GM19043 (cell line): ENCODE measurements at regions not wholly inside any gene's neighbourhood (a gene's known extent, or its start where the extent isn't known, plus 50 kb on each side); places are given as distances from the start of the nearest gene placed in this dataset.

Experiments
- ATAC-seq: cut with Tn5 transposase; IDR thresholded peaks from one replicate; pipeline ENCODE4 v1.9.1; 2021; ENCODE audit warnings: low read depth; ENCODE audit not compliant: unreplicated experiment

DNA sequence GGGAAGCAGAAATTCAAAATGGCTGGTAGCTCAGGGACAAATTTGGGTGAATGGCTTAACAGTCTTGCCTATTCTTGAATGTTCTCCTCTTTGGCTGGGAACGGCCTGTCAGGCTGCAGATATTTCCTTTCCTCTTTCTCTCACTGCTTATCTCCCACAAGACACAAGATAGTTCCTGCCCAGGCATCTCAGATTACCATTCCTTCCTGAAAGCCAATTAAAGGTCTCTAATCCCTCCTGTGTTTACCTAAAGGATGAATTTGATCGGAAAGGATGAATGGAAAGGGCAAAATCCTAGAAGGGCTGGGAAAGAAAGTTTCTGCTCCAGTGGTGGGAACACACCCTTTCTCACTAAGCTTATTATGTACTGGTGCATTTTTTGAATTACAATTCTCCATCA, 95.9 kb upstream of the JAG1 start:
- no peak for ATAC-seq

DNA sequence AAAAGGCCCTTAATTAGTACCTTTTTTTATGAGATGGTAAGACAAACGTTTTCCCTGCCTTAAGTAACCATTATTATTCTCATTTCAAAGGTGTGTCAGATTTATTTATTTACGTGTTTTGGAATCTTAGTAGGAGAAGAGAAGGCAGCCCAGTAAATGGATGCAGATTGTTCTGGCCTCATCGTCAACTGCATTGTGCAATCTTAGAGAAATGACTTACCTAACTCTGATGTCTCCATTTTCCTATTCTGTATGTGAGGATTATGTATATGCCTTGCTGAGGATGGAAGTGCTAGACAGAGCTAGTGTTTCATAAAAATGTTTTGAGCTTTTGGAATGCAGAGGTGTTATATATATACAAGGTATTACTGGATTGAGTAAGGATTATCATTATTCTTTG, 97.0 kb upstream of the JAG1 start:
- ATAC-seq: no peak

DNA sequence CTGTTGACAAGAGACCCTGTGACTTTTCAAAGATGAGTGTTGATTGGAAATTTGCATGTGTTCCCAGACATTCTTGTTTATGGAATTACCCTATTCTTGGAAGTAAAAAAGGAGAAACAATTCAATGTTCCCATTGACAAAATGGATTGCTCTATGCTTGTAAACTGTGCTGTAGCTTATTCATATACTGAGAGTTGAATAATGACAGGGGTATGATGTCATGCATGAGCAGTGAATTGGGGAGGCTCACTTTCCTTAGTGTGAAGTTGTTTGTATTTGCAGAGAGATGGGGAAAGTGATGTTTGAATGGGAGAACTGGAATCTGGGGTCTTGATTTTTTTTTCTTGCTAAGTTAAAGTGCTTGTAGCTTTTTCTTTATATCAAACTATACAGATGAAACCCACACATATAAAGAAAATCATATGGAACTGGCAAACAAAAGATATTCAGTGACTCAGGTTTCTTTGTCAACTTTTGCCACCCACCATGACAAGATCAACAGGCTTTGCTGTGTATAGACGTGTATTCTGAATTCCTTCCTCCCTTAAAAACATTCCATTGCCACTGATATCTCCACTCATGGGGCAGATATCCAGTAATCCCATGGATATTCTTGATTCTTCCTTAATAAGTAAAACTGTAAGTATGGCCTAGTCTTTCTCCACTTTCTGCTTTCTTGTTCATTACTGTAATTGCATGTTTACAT, 97.8 kb upstream of the JAG1 start:
- ATAC-seq: no peak

DNA sequence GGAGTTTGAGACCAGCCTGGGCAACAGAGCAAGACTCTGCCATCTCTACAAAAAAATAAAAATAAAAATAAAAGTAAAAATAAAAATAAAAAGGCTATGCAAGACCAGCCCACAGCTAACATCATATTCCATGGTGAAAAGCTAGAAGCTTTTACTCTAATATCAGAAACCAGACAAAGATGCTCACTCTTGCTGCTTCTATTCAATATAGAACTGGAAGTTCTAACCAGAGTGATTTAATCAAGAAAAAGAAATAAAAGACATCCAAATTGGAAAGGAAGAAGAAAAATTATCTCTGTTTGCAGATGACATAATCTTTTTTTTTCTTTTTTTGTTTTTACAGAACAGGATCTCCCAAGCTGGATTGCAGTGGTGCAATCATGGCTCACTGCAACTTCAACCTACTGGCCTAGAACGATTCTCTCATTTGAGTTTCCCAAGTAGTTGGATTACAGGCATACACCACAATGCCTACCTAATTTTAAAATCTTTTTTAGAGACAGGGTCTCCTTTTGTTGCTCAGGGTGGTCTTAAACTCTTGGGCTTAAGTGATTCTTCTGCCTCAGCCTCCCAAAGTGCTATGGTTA, 100.7 kb upstream of the JAG1 start:
- ATAC-seq: no peak

DNA sequence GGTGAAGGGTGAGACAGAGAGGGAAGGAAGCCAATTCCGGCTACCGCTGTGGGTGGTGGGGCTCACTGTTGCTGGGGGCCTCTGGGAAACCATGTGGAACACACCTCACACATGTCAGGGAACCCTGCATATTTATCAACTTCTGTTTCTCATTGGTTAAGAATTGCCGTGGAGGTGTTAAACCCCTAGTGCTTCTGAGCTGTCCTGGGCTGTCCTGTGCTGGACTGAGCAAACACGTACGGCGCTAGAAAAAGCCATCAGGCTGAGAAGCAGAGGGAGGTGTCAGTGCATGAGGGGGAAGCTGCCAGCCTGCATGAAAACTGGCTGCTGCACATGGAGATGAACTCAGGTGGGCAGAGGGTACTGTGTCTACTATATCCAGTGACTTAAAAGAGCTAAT, 103.9 kb upstream of the JAG1 start:
- no peak for ATAC-seq

DNA sequence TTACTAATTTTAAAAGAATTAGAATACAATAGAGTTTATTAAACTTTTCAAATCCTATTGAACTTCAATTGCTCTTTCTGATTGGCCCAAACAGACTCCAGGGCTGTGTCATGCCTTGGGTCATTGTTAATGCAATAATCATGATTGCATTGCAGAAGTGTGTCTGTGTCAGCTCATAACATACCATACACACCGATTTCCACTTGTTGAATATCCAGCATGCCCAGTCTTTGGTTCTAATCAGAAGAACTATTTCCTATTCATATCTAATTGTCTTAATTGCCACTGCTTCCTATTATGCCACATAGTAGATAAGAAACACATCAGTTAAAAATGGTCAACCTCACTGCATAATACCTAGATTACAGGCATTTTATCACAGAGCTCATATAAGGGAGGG, 106.1 kb upstream of the JAG1 start:
- no peak for ATAC-seq

DNA sequence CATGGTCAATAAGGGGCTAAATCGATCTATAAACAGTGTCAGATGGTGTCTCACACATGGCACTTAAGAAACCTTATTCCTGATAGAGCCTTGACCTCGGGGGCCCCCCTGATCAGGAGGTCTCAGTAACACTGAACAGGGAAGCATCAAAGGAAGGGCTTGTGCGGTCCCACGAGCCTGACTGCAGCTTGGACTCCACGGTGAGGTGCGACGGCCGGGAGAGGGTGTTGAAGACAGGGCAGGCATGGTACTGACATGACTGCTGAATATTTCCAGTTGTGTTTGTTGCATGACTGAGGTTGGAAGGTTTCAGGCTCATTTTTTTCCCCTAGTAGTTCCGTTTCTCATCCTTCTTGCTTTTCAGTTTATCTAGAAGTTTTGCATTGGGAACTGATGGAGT, 107.1 kb upstream of the JAG1 start:
- ATAC-seq: no peak

DNA sequence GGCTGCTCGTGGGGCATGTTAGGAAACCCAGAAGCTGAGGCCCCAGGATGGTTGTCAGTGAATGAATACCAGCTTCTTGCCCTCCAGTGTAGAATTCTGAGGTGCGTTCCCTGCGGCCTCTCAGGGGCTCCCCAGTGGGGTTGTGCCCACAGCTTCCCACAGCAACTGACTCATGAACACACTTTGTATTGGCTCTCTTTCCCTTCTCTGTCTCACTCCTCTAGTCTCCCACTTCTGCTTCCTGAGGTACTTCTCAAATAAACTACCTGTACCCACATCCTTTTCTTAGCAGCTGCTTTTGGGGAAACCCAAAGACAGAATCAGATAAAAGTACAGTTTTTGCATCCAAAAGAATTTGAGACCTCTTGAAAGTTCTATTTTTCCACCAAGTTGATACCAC, 107.7 kb upstream of the JAG1 start:
- peak; percentile 55 for ATAC-seq

DNA sequence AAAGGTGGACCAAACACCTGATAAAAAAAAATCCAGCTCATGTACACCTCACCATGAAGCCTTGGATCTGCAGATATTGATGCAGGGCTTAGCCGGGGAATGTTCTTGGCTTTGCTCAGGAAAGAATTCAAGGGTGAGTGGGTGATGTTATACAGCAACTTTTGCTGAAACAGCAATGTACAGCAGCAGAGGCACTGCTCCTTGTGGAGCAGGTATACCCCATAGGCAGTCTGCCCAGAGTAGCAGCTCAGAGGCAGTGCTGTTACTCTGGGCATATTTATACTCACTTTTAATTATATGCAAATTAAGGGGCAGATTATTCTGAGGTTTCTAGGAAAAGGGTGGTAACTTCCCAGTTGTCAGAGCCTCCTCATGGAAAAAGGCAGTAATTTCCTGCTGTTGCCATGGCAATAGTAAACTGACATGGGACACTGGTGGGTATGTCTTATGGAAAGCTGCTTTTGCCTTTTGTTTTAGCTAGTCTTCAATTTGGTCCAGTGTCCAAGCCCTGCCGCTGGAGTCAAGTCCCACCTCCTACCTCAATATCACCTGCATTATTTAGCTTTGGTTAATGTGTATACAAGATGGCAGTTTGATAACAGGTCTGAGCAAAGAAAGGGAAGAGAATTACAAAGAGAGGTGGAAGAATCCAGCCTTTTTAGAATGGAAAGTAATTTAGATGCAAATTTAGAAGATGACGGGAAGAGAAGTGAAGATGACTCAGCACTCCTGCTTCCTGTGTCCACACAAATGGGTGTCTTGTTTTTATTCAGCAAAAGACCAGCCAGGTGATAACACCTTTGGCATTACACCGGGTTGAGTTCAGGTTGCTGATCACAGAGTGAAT, 110.1 kb upstream of the JAG1 start:
- ATAC-seq: no peak

DNA sequence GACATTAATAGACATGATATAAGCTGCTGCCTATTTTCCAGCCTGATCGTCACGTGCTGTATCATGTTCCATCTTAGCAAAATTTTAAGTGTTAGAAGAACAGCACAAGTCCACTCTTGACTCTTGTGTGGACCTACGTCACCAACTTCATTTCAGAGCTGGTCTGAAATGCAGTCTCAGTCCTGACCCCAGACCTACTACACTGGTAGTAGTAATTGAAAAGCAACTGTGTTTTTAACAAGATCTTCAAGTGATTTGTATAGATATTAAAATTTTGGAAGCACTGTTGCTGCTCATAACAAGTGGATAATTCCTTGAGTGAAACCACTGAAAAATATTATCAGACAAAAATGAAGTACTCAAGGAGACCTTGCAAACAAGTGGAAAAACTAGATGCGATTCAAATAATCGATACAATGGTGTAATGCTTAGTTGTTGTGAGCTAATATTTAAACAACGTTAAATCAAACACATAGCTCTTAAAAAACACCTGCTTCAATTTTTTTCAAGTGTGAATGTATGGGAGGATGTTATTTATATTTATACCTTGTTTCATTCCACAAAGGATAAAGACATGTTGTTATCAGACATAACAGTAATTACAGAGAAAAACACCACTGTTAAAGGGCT, 110.9 kb upstream of the JAG1 start:
- no peak for ATAC-seq

DNA sequence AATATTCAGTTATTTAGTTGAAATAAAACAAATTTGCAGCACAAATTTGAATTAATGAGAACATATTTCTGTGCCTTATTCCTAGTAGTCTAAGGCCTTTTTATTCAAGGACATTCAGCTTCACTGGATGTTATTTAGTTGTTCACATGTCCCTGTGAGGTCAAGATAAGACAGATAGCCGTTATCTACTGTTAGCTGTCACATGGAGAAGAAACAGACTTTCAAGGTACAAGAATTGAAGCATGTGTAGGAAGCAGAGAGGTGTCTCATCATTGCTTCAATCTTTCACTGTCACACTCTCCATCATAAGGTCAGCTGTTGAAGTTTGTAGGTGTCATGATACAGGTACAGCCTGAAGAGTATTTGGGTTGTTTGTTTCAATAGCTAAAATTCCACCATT, 112.9 kb upstream of the JAG1 start:
- no peak for ATAC-seq

DNA sequence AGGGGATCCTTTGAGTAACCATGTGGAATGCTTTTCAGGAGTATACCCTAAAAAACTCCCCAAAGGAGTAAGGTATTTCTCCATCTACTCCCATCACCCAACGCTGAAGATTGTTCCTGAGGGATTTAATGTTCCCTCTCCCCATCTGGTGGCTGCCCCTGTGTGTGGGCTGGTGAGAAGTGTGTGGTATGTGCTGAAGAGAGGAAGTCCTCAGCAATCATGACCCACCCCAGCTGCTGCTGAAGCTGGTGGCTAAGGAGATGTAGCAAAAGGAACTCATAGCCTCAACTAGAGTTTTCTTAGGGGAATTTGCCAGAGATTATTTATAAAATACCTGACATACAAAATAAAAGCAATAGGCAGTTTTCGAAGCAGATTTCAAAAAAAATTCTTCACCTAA, 114.3 kb upstream of the JAG1 start:
- ATAC-seq: no peak

DNA sequence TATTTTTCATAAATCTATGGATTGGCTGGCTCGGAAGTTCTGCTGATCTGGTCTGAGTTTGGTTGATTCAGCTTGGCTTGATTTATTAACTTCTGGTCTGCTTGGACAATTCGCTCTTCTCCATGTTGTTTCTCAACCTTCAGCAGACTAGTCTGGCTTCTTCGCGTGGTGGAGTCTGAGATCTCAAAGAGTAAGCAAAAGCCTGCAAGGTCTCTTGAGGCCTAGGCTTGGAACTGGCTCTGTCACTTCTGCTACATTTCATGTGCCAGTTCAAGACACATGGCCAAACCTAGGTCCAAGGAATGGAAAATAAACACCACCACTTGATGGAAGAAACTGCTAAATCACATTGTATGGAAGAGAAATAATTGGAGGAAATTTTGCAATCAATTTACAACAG, 115.1 kb upstream of the JAG1 start:
- ATAC-seq: no peak

DNA sequence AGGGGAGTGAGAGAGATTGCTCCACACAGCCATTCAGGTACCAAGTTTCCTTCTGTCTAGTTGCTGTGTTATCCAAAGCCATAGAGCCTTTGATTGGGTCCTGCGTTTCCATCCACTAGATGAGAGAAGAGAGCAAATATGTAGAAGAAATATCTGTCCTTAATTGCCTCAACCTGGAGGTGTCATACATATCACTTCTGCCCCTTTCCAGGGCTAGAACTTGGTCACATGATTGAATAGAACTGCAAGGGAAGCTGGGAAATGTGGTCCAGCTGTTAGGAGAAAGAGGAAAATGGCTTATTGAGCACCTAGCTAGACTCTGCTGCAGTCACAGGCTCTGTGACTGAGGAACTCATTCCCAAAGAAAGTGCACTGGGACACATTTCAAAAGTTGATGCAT, 115.6 kb upstream of the JAG1 start:
- no peak for ATAC-seq

DNA sequence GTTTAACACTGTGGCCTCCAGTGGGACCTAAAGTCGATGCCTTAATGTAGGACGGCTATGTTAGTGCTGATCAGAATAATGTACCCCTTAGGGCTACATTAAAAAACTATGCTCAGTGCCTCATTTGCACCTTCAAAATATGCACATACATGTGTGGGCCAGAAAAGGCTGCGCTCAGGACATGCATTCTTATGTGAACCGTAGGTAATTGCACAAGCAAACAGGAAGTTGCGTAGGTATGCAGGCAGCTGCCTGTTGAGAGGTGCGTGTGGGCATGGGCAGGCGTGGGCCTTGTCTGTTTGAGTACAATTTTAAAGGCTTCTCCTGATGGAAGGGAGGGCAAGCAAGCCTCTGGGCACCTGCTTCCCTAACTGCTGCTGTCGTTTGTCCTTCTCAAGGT, 116.2 kb upstream of the JAG1 start:
- no peak for ATAC-seq

DNA sequence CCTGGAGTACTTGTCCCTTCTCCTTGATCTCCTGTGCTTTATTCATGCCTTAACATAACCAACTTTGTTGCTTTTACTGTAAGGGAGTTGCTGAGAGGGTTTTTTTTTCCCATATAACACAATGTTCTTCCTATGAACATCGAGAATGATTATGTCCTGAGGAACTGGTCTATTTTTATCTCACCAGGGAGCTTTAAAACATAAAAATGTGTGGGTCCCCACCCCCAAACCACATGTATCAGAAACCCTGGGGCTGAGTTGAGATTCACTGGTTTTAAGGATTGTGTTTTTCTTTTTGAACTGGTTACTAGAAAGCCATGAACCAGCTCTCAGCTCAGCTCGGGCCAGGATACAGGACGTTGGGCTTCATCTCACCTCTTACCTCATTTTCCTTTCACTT, 118.5 kb upstream of the JAG1 start:
- no peak for ATAC-seq

DNA sequence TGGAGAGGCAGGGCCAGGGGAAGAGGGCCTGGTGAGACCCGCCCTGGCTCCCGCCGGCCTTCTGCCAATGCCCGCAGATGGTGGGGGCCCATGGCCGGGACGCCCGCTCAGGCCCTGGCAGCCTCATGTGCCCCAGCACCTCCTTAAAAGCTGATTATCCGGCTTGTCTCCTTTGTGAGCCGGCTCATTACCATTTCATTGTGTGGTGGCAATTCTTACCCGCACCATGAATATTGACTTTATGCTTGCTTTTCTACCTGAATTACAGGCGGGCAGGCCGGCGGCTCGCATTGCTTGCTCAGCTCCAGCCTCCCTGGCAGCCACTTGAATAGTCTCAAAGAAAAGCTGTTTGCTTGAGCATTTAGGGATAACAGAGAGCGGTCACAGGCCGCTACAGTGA, 120.0 kb upstream of the JAG1 start:
- ATAC-seq: no peak

DNA sequence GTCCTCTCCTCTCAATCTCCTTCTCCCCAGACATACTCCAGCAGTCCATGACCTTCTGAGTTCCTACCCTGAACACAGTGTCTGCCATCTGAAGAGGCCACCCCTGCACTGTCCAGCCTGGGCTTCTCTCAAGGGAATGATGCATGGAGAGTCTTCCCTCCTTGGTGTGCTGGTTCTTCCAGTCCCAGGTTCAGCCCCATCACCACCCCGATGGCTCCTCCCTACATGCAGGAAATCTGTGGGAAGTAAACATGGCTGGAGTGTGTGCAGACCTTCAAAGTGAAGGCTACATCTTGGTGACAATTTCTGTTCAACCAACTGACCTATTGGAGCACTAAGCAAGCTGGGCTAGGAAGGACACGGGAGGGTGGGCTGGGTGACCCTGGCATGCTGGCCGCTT, 121.0 kb upstream of the JAG1 start:
- no peak for ATAC-seq

DNA sequence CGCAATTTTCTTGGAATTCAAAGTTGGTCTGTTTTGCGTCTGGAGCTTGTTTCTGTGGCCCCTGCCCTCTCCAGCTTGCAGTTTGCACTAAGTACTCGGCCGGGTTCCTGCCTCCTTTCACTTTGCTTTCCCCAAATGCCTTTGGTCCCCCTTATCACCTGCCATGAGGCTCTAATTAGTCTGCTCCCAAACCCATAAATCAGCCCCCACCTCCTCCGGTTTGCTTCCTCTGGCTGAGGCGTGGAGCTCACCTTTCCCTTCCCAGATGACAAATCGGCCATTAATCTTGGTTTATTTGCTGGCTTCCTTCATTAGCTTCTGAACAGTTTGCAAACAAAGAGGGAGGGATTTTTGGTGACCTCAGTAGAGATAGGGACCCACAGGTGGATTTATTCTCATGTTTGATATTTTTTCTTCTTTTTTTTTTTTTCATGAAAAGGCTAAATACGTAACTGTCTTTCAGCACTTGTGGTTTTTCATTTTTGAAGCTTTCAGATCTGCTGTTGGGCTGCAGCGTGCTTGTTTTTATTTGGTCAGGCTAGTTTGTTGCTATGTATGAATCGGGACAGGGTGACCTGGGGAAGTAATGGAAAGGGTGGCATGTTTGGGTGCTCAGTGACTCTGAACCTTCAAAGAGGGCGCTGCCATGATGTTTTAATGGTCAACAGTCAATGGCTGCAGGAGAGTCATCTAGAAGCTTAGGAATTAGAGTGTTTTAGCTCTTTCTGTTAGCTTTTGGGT, 121.7 kb upstream of the JAG1 start:
- no peak for ATAC-seq

DNA sequence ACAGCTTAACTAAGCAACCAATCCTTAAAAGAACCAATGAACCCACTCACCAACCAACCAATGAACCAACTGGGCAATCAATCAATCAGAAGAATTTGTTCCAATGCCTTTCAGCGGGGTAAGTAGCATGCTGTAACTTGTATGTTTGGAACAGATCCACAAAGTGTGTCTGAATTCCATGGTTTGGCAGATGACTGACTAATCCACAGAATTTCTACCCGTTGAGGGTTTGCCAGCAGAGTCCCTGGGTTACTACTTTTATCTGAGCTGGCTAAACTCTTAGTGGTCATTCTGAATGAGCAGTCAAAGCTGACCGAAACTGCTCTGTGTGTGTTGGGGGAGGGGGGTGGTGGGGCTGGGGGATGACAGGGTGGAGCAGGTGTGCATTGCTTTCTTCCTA, 125.0 kb upstream of the JAG1 start:
- no peak for ATAC-seq

DNA sequence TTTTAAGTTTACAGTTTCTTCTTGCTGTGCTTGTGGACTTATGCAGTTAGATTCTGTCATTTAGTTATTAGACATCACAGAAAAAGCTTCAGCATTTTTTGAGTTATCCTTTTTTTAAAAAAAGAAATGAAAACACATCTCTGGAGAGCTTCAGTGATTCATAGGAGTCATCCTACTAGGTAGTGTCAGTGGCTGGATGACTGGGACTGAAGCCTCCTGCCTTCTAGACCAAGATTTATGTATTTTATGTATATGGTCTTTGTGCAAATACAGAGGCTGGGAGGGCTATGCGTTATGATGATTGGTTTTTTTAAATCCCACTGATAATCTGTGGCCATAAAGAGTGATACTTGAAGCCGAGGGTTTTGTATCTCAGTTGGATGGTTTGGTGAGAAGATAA, 125.9 kb upstream of the JAG1 start:
- no peak for ATAC-seq
